ENCODE measurements at regions not wholly inside any gene's neighbourhood (a gene's known extent, or its start where the extent isn't known, plus 50 kb on each side); places are given as distances from the start of the nearest gene placed in this dataset.

DNA sequence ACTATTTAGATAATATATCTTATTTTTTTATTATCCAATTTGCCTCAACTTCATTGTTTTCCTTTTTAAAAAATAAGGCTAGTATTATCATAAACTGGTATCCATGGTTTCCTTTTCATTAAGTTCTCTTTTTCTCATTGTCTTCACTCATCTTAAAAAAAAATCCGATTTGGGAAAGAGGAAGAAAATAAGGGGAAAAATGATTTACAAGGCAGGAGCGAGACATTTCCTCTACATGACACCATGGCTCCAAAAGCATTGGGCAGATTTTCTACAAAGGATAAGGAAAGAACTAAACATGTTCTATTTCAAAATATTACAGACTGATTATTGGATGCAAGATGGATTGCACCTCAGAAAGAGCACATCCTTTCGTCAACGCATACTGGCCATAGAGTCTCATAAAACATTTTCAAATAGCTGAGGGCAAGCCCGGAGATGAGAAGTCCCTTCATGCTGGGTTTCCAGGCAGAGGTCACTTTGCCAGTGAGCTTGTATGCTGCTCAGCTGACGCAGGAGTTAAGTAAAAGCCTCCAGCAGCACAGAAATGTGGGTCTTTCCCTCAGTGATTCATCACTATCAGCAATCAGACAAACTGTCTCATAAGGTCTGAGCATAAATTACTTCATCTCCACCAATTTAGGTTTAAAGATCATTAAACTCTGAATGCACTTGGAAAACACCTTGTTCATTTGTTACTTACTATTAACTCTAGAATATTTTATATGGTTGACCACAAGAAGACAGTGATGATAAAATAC is 129.0 kb upstream of the TNFAIP3 start:
- no peak for FAIRE-seq

DNA sequence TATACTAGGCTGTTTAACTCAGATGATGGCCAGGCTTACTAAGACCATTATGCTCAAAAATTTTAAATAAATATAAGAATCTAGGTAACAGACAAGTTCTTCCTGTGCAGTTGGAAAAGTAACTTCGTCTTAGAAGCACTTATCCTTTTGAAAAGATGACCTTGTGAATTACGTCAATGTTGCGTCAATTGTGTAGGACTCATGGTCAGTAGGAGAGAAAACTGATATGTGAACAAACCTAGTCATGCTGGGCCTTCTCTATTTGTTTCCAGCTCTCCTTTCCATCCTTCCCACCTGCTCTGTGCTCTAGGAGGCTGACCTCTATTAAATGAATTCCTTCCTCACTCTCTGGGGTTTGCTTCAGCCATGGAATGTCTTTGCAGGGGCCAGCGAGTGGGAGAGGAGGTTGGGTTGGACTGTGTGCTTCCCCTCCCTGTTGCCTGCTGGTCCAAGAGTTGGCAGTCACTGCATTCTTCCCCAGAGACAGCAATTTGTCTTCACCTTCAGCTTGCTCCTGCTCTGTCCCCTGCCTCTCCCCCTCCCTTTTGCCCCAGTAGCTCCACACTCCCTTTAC is 128.0 kb upstream of the TNFAIP3 start:
- FAIRE-seq = no peak

DNA sequence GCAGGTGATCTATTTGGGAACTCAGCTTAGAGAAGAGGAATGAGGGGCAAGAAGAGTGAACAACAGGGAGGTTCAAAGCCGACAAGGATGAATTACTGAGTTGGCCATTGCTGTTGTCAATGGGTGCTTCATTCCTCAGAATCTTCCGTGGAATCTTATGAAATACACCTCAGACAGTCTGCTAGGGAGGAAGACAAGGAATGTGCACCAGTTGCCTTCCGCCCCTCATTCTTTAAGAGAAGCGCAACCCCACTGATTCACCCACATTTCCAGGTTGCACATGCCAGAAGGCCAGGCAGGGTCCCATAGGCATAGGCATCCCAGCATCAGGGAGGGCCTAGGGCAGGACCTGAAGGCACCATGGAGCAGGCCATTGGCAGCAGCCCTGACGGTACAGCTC is 127.5 kb upstream of the TNFAIP3 start:
- FAIRE-seq = no peak

DNA sequence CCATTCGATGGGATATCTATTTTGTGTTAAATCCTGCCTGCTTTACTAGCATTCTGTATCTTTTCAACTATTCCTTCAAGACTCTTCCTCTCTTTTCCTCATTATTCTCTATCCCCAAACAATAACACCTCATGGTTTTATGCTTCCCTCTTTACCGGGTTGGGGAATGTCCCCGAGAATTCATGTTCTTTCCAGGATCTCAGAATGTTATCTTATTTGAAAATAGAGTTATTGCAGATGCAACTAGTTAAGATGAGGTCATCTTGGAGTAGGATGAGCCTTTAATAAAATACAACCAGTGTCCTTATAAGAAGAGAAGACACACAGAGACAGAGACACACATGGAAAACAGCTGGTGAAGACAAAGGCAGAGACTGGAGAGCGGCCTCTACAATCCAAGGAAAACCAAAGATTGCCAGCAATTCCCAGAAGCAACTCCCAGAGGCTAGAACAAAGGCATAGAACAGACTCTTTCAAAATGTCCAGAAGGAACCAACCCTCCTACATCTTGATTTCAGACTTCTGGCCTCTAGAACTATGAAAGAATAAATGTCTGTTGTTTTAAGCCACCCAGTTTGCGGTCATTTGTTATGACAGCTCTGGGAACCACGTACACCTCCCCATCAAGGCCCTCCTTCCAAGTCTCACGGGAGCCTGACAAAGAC is 126.8 kb upstream of the TNFAIP3 start:
- FAIRE-seq = no peak

GRCh38 chr6:137740967-137741761 is 125.9 kb upstream of the TNFAIP3 start:
- FAIRE-seq = no peak

- no peak for FAIRE-seq
These were observed 123.6 kb upstream of the TNFAIP3 start for GRCh38 chr6:137743493-137743892.

DNA sequence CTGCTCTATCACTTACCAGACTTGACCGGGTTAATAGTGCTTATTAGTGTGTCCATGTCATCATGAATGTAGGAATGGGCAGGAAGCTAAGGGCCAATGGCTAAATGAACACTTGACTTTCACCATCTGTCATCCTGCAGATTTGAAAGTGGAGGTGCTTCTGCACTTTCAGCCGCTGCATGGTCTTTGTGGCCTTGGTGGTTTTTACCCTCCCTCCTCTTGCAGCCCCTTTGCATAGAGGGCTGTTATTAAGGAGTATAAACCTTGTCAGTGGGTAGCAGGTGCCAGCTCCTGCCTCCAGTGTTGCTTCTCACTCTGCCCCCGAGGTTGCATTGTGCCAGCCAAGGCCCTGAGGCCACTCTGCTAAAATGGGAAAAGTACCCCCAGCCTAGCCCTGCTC is 122.2 kb upstream of the TNFAIP3 start:
- no peak for FAIRE-seq

GRCh38 chr6:137745321-137745720 is 121.7 kb upstream of the TNFAIP3 start:
- no peak for FAIRE-seq

DNA sequence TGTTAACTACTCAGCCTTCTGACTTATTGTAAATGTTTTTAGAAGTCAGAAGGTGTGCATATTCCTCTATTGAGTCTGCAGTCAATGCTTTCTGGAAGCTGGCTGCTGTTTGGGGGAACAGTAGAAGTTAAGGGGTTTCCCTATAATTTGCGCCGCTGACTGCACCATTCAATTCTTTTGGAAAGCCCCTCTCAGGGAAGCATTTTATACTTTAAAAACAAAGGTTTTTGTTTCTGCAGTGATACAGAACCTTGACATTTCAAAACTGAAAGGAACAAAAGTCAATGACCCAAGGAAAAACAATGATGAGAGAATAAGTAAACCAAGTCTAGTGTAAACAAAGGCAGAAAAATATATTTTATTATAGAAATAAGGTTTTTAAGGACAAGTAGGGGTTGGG is 120.8 kb upstream of the TNFAIP3 start:
- FAIRE-seq = no peak

DNA sequence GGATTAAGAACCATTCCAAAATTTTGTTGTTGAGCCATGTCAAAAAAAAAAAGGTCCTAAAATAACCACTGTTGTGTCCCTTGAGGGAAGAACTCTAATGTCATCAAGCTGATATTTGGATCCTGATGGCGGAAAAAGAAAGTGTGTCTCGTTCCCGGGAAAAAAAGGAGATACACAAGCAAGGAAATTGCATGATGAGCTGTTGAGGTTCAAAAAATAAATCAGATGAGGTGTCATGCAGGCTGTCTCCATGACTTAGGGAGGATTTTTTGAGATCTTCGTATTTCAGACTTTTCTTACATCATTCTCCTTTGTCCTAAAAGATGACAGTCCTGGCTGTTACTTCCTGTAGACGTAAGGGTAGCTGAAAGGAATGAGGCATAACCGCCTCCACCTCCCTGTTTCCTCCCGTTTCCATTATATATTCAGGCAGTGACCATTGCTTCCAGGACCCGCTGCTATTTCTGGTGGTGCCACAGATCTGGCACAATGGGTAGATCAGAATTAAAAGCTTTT is 117.3 kb upstream of the TNFAIP3 start:
- FAIRE-seq = no peak

DNA sequence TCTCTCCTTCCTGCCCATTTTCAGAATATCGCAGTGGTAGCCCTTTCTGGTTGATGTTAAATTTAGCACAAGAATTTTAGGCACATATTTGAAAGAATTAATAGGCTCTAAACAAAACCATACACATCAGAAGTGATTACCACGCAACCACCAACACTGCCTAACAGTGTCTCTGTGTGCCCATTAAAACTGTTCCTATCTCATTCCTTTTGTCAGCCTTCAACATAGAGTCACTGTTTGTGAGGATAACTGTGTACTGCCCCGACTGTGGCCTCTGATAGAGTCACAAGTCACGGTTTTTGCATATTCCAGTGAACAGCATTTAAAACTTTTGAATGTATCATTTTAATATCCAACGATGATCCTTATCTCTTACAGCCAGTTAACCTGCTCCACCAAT is 116.8 kb upstream of the TNFAIP3 start:
- FAIRE-seq = no peak

DNA sequence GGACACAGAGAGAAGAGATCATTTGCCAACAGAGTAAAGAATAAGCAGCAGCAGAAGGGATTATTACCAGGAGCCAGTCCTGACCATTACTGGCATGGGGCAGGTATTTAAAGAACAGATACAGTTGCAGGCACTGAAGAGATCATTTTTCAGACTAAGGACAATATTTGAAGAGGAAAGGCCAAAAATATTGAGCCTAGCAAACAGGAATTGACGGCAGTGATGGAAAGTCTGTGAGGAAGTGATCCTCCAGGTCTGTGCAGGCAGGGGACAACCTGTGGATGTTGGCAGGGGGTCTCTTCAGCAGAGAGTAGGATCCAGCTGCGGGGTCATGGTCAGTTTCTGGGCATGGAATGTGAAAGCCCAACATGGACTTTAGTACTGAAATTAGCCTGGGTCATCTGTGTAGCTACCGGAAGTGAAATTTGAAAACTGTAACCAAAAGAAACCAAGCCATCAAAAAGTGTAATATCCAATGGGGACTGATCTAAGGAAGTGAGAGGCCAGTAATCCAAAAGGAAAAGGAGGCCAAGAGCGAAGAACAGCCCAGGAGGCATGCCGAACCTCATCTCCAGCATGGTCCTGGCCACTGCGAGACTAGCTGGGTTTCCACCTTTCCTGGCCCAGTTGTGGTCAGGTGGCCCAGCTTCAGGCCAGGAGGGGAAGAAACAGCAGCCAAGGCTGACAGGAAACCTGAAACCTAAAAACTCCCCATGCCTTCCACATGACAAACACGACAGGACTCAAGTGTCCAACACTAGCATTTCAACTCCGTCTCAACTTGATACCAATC is 115.1 kb upstream of the TNFAIP3 start:
- no peak for FAIRE-seq

DNA sequence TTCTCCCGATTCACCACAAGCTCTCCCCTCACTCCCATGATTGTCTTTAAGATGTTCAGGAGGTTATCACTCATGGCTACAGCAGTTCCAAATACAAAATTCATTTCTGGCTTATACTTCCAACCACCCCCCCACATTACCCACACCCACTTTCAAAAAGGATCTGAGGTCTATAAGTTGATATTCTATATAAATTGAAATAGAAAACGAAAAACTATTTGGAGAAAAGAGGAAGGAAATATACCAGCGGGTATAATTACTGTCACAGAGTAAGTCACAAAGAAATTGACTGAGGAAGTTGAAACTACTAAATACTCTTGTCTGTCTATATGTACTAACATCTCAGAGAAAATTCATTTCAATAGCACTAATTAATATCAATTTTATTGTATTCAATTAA is 112.7 kb upstream of the TNFAIP3 start:
- FAIRE-seq = no peak

DNA sequence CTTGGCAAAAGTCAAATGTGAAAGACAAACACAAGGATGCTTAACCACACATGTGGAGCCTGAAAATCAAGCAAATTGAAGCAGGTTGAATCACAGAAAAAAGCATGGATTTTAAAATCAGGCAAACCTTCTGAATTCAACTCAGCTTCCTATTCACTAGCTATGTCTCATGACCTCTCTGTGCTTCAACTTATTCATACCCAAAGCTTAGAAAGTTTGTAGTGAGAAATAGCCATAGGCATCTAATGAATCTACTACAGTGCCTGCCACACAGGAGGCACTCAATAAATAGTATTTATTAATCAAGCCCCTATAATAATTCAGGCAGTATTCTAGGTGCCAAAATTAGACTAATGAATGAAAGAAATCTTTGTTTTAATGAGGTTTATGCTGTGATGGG is 112.2 kb upstream of the TNFAIP3 start:
- no peak for FAIRE-seq

GRCh38 chr6:137755284-137755683 is 111.8 kb upstream of the TNFAIP3 start:
- FAIRE-seq = no peak

- no peak for FAIRE-seq
These were observed 110.3 kb upstream of the TNFAIP3 start for GRCh38 chr6:137756788-137757187.

- no peak for FAIRE-seq
These were observed 108.4 kb upstream of the TNFAIP3 start for GRCh38 chr6:137758661-137759060.

- no peak for FAIRE-seq
These were observed 107.4 kb upstream of the TNFAIP3 start for GRCh38 chr6:137759624-137760023.

GRCh38 chr6:137761072-137761471 is 106.0 kb upstream of the TNFAIP3 start:
- no peak for FAIRE-seq

DNA sequence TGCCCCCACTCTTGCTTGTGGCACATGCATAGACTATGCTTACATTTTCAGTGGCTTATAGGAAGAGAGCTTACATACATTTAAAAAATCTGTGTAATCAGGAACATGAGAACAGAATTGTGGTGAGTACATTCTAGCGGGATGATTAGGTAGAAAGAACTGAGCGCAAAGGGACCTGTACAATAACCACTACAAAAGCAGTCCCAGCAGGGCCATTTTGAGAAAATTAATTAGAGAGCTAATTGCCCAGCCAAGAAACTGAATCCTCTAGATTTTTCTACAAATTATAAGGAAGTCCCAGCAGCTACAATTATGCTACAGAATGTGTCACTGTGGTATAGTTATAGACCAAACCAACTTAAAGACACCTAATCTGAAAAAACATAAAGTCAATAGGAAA is 105.6 kb upstream of the TNFAIP3 start:
- FAIRE-seq = no peak

DNA sequence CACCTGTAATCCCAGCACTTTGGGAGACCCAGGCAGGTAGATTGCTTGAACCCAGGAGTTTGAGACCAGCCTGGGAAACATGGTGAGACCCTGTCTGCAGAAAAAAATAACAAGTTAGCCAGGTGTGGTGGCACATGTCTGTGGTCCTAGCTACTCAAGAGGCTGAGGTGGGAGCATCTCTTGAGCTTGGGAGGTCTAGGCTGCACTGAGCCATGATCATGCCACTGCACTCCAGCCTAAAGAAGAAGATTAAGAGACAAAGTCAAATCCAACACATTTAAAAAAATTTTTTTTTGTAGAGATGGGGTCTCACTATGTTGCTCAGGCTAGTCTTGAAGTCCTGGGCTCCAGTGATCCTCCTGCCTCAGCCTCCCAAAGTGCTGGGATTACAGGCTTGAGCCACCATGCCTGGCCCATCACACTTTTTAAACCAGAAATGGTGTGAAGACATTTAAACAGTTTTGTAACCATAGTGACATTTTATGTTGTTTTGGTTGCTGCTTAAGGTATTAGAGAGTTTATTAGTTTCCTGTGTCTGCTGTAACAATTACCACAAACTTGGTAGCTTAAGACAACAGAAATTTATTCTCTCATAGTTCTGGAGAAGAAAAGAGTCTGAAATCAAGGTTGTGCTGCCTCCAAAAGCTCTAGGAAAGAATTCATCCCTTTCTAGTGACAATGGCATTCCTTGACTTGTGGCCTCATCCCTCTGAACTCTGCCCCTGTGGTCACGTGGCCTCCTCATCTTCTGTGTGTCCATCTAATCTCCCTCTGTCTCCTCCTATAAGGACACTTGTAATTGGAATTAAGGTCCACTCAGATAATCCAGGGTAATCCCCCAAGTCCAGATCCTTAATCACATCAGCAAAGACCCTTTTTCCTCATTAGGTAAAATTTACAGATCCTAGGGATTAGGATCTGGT is 104.6 kb upstream of the TNFAIP3 start:
- no peak for FAIRE-seq

All from A204.1 (cell line).